Common myeloid progenitor, CD34-positive (primary cell): ENCODE measurements at regions not wholly inside any gene's neighbourhood (a gene's known extent, or its start where the extent isn't known, plus 50 kb on each side); places are given as distances from the start of the nearest gene placed in this dataset.
"Not testable (repeated sequence)": the region's sequence is repeated elsewhere in the genome, so short reads cannot be mapped to it uniquely, and the experiment has no call there.

Experiments
- CTCF ChIA-PET: fragments of 350-600 bp; sonication (Branson Sonifier 250); formaldehyde crosslinking; loops from one replicate; lab custom pipeline; 2021; ENCODE audit warnings: antibody characterized with exemption; lab: Charles Lee
- POLR2A ChIA-PET: fragments of 350-600 bp; sonication (Branson Sonifier 250); formaldehyde crosslinking; loops from one replicate; lab custom pipeline; 2021; ENCODE audit warnings: antibody characterized with exemption; lab: Charles Lee
- DNase-seq, 3 donors: peaks; one replicate each; pipeline versions ENCODE4 v3.0.0 to v3.0.0-alpha.2; 2013
- H3K27ac ChIP-seq, 2 experiments: 1 replicate in 1 of 2; 2 replicates in 1 of 2; pipeline ENCODE4 v1.7.0; 2013; ENCODE audit warnings: inconsistent platforms in 2 of 2, low read length in 2 of 2, mild to moderate bottlenecking in 2 of 2, low read depth in 1 of 2, moderate library complexity in 1 of 2; ENCODE audit not compliant: severe bottlenecking in 2 of 2, insufficient read depth in 1 of 2, poor library complexity in 1 of 2
- H3K27me3 ChIP-seq, 5 experiments: replicated peaks in 2 of 5; 1 replicate in 3 of 5; 2 replicates in 2 of 5; pipeline versions ENCODE4 v1.6.1 to v1.7.0; 2013; ENCODE audit warnings: low read length in 4 of 5, mild to moderate bottlenecking in 2 of 5, moderate library complexity in 2 of 5, inconsistent platforms in 1 of 5; ENCODE audit not compliant: insufficient read depth in 5 of 5, control insufficient read depth in 4 of 5
- H3K36me3 ChIP-seq, 4 experiments: 1 replicate in 2 of 4; 2 replicates in 2 of 4; pipeline versions ENCODE4 v1.6.1 to v1.7.0; 2013; ENCODE audit warnings: low read length in 3 of 4, control low read depth in 1 of 4, mild to moderate bottlenecking in 1 of 4; ENCODE audit not compliant: control insufficient read depth in 4 of 4, insufficient read depth in 4 of 4
- H3K4me1 ChIP-seq, 4 experiments: 1 replicate in 3 of 4; 2 replicates in 1 of 4; pipeline versions ENCODE4 v1.6.1 to v1.7.1; 2013; ENCODE audit warnings: low read length in 3 of 4, mild to moderate bottlenecking in 3 of 4, control low read depth in 1 of 4, inconsistent platforms in 1 of 4, moderate library complexity in 1 of 4; ENCODE audit not compliant: control insufficient read depth in 4 of 4, insufficient read depth in 4 of 4; ENCODE audit errors: control extremely low read depth in 1 of 4
- H3K4me3 ChIP-seq, 7 experiments: 1 replicate in 4 of 7; 2 replicates in 3 of 7; pipeline versions ENCODE4 v1.5.1 to v1.7.0; 2013; ENCODE audit warnings: mild to moderate bottlenecking in 7 of 7, low read length in 6 of 7, moderate library complexity in 6 of 7, inconsistent platforms in 2 of 7, low read depth in 2 of 7, control low read depth in 1 of 7; ENCODE audit not compliant: insufficient read depth in 4 of 7, control insufficient read depth in 1 of 7; ENCODE audit errors: extremely low read depth in 1 of 7
- H3K9me3 ChIP-seq, 5 experiments: 1 replicate in 4 of 5; 2 replicates in 1 of 5; pipeline versions ENCODE4 v1.6.1 to v1.7.1; 2013; ENCODE audit warnings: low read length in 4 of 5, mild to moderate bottlenecking in 2 of 5, inconsistent platforms in 1 of 5, low read depth in 1 of 5, moderate library complexity in 1 of 5; ENCODE audit not compliant: control insufficient read depth in 4 of 5, insufficient read depth in 2 of 5; ENCODE audit errors: control extremely low read depth in 1 of 5
- WGBS: methylation state at CpG from one replicate; pipeline ENCODE4 v1.1.5; 2013; ENCODE audit not compliant: insufficient coverage; 5-methylcytosine and 5-hydroxymethylcytosine counted together

GRCh38 chr21:5055996-5056962 is 5465.1 kb upstream of the TPTE start:
- H3K4me1 ChIP-seq, H3K27me3 ChIP-seq, H3K36me3 ChIP-seq, H3K4me3 ChIP-seq, POLR2A ChIA-PET, CTCF ChIA-PET, H3K27ac ChIP-seq, DNase-seq, H3K9me3 ChIP-seq: not testable (repeated sequence)
- no CpG with 5 or more reads among the region's 33 CpGs for WGBS

GRCh38 chr21:5057077-5057476 is 5464.3 kb upstream of the TPTE start:
- not testable (repeated sequence) for H3K27ac ChIP-seq
- no CpG with 5 or more reads among the region's 24 CpGs for WGBS

GRCh38 chr21:5060364-5061083 is 5460.9 kb upstream of the TPTE start:
- POLR2A ChIA-PET, H3K27ac ChIP-seq, CTCF ChIA-PET, H3K36me3 ChIP-seq, H3K9me3 ChIP-seq, H3K4me3 ChIP-seq, H3K4me1 ChIP-seq, H3K27me3 ChIP-seq, DNase-seq: not testable (repeated sequence)
- no CpG with 5 or more reads among the region's 30 CpGs for WGBS

More at GRCh38 chr21:5057077-5057476, 5464.3 kb upstream of the TPTE start:
- H3K4me1 ChIP-seq, H3K4me3 ChIP-seq, CTCF ChIA-PET, H3K27me3 ChIP-seq, H3K36me3 ChIP-seq, DNase-seq, H3K9me3 ChIP-seq, POLR2A ChIA-PET: not testable (repeated sequence)

- no CpG with 5 or more reads among the region's 25 CpGs for WGBS
- H3K4me3 ChIP-seq, H3K36me3 ChIP-seq, DNase-seq, H3K27me3 ChIP-seq, POLR2A ChIA-PET, H3K9me3 ChIP-seq, H3K27ac ChIP-seq, H3K4me1 ChIP-seq, CTCF ChIA-PET: not testable (repeated sequence)
Observed at GRCh38 chr21:5064581-5065142, 5456.7 kb upstream of the TPTE start.

- H3K9me3 ChIP-seq, H3K27me3 ChIP-seq, H3K4me1 ChIP-seq, CTCF ChIA-PET, POLR2A ChIA-PET, H3K27ac ChIP-seq, H3K4me3 ChIP-seq, H3K36me3 ChIP-seq: not testable (repeated sequence)
- WGBS, result no CpG with 5 or more reads among the region's 26 CpGs
- peak; percentile 73 to 91 (median 86) for DNase-seq
Observed at GRCh38 chr21:5065240-5066211, 5455.9 kb upstream of the TPTE start.

GRCh38 chr21:5066682-5067251 is 5454.6 kb upstream of the TPTE start:
- POLR2A ChIA-PET, CTCF ChIA-PET, H3K36me3 ChIP-seq, H3K4me3 ChIP-seq, H3K27ac ChIP-seq, DNase-seq, H3K27me3 ChIP-seq, H3K4me1 ChIP-seq, H3K9me3 ChIP-seq: not testable (repeated sequence)
- WGBS, result no CpG with 5 or more reads among the region's 12 CpGs
